Lower leg skin (tissue), 3 donors: ENCODE measurements at regions not wholly inside any gene's neighbourhood (a gene's known extent, or its start where the extent isn't known, plus 50 kb on each side); places are given as distances from the start of the nearest gene placed in this dataset.

Experiments
- POLR2A ChIP-seq, 2 donors: fragments of 450-650 bp; IDR thresholded peaks; one replicate each; pipeline ENCODE4 v1.6.1; 2016 to 2017; ENCODE audit warnings: antibody characterized with exemption in 2 of 2, mild to moderate bottlenecking in 1 of 2, moderate library complexity in 1 of 2
- TF ChIP-seq, protein P1 (sequence below), 3 donors: fragments of 450-650 bp; IDR thresholded peaks; one replicate each; pipeline ENCODE4 v1.5.1; 2016; ENCODE audit warnings: antibody characterized with exemption in 3 of 3, mild to moderate bottlenecking in 3 of 3, moderate library complexity in 2 of 3

- TF ChIP-seq, protein P1, sequence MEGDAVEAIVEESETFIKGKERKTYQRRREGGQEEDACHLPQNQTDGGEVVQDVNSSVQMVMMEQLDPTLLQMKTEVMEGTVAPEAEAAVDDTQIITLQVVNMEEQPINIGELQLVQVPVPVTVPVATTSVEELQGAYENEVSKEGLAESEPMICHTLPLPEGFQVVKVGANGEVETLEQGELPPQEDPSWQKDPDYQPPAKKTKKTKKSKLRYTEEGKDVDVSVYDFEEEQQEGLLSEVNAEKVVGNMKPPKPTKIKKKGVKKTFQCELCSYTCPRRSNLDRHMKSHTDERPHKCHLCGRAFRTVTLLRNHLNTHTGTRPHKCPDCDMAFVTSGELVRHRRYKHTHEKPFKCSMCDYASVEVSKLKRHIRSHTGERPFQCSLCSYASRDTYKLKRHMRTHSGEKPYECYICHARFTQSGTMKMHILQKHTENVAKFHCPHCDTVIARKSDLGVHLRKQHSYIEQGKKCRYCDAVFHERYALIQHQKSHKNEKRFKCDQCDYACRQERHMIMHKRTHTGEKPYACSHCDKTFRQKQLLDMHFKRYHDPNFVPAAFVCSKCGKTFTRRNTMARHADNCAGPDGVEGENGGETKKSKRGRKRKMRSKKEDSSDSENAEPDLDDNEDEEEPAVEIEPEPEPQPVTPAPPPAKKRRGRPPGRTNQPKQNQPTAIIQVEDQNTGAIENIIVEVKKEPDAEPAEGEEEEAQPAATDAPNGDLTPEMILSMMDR (IDR thresholded peaks at IDR 0.05), result no peak
- TF ChIP-seq POLR2A (IDR thresholded peaks at IDR 0.05), result no peak
These were observed 52.4 kb upstream of the BLCAP start for GRCh38 chr20:37580069-37580468.
